T1000 (cell line): ENCODE measurements at regions not wholly inside any gene's neighbourhood (a gene's known extent, or its start where the extent isn't known, plus 50 kb on each side); places are given as distances from the start of the nearest gene placed in this dataset.

Source experiments
- DNase-seq: peaks from one replicate; lab custom pipeline; 2025; ENCODE audit warnings: mixed read lengths; lab: John Stamatoyannopoulos, UW

DNA sequence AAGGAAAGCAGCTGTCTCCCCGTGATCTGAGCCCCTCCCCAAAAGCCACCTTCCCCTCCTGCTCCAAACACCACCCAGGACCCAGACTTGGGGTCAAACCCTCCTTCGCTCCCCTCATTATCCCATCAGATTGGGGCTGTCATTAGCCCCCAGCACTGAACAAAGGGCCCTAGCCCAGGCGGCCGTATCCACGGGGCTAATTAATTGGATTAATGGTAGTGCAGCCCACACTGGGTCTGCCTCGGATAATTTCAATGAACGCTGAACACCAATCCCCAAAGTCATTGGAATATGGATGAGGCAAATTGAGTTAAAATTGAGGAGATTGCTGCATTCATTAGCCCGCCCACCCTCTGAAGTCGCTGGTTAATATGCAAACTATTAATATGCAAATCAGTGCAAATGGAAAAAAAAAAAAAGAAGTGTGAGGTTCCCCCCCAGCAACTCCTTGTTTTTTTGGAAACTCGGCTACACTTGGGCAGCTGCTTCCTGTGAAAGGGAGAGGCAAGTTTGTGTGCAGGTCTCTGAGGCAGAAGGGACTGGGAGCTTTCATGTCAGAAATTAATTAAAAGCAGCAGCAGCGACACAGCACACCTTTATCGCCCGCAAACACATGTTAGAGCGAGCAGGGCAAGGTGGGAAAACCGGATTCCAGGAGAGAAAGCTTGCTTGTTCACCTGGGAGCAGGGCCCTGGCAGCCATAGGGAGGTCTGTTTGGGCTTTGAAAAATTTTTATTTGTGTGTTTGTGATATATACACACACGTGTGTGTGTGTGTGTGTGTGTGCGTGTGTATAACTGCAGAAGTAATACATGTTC is 517.8 kb downstream of the MIAT start:
- no peak for DNase-seq

DNA sequence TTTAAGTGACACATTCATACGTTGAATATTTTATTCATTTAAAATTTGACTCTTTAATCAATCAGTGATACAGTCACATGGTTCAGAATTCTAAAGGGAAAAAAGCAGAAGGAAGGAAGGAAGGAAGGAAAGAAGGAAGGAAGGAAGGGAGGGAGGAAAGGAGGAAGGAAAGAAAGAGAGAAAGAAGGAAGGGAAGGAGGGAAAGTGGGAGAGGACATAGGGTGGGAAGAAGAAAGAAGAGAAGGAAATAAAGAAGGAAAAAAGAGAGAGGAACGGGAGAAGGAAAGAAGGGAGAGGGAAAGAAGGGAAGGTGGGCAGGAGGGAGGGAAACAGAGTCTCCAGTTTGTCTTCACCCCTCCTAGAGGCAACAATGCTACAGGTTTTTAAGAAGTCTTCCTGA is 518.6 kb downstream of the MIAT start:
- no peak for DNase-seq

DNA sequence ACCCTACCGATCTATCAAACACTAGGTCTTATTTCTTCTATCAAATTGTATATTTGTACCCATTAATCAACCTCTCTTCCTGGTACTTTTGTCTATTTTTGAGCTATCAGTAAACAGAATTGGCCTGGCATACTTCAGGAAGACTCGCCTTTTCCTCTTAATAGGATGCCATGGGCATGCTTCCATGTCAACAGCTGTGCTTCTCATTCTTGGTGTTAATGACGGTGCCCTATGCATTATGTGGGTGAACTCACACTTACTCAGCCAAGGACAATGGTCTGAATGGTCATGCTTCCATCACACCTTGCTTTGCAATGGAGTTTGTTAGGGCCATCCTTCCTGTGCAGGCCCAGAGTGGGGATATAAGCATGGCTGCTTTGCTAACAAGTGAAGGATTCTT is 521.8 kb downstream of the MIAT start:
- no peak for DNase-seq

DNA sequence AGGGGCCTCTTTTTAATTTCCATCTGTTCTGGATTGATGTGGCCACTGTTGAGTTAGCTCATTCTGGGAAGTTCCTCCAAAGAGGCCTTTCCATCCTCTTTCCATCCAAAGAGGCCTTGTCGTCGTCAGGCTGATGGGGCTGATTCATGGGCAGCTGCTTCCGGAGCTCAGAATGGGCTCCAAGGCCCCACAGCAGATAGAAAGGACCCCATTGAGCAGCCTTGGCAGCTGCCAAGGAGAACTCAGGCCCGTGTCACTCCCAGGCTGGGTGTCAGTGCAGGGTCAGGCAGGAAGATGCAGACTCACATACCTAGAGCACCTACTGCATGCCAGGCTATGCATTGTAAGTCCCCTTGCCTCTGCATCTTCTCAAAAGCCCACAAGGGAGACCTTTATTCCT is 524.1 kb downstream of the MIAT start:
- no peak for DNase-seq

DNA sequence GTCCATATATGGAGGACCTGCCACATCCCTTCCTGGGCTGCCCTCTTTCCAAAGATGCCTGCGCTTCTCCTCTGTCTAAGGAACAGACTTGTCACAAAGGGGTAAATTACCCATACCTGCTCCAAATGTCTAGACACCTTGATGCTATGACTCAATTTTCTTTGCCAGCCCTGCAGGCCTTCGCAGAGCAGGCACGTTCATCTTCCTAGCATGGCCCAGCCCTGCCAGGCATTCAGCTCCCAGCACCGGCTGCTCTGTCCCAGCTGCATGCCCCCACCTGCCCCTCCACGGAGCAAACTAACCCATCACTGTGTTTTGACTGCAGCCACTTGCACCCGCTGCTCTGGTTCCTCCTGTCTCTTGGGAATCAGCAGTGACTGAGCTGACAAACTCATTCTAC is 526.1 kb downstream of the MIAT start:
- no peak for DNase-seq

DNA sequence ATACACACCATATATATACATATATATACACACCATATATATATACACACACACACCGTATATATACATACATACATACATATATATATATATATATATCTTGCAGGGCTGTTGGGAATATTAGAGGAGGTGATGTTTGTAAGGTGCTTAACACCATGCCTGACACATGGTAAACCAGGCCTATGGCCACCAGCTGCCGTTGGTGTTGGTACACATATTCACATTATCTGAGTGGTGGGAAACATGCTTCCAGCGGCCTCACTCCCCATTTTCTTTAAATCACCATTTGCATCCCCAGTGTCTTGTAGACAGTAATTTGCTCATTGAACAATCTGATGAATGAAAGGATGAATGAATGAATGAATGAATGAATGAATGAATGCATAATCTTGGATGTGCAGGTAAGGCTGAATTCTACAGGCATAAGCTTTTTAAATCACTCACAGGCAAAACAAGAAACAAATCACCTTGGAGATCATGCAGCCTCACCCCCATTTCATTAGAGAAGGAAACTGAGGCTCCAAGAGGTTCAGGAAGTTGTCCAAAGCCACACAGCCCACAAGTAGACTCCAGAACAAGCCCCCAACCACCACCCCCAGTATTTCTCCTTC is 527.8 kb downstream of the MIAT start:
- no peak for DNase-seq

DNA sequence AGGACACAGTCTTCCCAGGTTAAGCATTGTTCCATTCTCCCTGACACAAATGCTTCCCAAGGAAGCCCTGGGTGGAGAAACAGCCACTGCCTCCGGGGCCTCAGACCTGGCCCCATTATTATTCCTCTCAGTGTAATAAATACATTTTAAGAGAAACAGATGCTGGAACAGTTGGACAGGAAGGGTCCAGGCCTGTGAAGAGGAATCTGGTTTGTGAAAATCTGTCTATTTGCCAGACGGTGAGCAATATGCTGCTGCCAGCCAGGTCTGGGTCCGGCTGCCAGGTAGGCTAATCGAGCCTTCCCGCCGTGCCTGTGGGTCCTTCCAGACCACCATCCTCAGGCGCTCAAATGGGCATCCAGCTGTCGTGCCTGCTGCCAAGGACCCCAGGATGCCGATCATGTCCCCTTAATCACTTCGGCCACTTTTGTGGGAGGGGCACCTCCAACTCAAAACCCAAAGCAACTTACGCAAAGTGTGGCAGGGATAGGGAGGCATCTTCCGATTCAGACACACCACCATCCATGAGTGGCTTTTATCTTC is 528.4 kb downstream of the MIAT start:
- no peak for DNase-seq

DNA sequence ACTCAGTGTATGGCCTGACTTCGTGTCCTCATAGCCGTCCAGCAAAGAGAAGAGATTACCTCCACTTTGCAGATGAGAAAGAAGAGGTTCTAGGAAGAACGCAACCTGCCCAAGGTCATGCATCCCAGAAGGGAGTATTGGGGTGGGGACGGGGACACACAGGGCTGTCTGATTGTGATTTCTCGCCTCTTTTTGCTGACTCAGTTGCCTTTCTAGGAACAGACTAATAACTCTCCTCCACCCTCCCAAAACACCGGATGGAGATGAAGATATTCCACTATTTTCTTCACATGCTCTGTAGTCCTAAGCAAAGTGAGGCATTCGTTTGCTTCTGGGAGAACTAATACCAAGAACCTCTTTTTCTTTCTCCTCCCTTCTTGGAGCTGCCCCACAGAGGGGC is 529.3 kb downstream of the MIAT start:
- no peak for DNase-seq

DNA sequence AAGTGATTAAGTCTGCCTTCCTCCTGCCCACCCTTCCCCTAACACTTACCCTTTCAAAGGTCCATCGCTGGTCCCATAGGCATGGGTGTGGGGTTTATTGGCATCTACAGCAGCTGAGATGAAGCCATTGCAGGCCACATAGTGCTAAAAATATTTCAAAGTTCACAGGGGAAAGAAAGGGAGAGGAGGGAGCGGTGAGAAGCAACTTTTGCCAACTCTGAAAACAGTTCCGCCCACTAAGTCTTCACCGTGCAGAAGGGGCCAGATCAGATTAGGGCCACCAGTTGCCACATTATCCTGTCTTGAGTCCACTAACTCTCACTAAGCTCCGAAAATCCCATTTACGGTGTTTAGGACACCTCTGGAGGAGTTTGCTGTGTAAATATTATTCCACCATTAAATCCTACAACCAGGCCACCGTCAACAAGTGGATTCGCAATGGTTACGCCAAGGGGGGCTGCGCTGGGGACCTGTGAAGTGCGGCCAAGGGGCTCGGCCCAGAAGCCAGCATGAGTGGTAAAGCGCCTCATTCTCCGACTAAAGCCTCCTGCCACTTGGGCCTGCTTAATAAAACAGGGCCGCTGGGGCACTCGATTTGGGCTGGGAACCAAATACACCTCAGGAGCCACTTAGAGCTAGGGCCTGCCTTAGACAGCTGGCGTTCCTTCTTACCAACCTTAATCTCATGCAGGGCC is 534.9 kb downstream of the MIAT start:
- no peak for DNase-seq

DNA sequence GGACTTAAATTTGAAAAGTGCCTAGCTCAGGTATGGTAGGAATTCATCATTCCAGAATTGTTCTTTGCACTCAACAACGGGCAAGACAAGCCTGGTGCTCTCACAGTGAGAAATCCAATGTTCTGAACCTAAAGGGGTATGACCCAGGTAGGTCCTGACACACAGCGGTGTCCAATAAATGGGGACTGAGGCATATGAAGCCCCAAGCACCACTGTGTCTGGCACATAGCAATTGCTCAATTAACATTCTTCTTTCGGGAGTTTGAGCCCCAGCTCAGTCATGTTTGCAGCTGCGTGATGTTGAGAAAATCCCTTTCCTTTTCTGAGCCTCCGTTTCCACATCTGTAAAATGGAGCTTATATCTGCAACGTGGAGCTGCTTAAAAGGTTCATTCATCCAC is 535.8 kb downstream of the MIAT start:
- no peak for DNase-seq

DNA sequence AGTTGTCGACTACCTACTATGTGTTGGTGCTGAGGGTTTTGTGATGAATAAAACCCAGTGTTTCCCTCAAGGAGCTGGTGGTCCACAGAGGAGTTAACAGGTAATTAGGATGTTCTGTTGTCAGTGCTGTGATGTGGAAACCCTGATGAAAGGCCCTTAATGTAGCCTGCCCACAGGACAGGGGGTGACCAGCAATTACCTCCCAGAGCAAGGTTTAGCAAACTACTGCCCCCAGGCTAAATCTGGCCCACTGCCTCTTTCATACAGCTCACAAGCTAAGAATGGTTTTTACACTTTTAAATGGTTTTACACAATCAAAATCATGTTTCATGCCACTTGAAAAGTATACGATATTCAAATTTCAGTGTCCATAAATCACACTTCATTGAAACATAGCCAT is 536.2 kb downstream of the MIAT start:
- no peak for DNase-seq

DNA sequence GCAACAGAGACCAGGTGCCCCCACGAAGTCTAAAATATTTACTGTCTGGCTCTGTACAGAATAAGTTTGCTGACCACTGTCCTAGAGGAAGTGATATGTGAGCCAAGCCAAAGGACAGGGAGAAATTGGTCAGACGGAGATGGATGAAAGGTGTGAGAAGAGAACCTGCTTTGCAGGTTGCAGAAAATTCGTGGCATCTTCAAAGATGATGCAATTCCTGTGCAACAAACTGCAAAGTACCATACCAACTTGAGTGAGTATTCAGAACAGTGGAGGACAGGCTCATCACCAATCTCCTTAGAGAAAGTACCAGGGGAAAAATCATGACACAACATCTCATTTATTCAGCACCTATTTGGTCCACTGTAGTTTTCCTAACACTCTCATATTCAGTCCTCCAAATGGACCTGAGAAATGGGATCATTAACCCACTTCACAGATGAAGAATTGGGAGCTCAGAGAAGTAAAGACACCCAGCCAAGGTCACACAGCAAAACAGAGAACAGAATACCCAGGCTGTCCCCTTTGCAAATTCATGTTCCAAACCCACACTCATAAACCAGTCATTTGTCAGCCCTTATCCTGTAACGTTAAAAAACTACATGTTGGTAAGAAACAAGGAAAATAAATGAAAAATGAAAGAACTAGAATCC is 536.8 kb downstream of the MIAT start:
- no peak for DNase-seq

DNA sequence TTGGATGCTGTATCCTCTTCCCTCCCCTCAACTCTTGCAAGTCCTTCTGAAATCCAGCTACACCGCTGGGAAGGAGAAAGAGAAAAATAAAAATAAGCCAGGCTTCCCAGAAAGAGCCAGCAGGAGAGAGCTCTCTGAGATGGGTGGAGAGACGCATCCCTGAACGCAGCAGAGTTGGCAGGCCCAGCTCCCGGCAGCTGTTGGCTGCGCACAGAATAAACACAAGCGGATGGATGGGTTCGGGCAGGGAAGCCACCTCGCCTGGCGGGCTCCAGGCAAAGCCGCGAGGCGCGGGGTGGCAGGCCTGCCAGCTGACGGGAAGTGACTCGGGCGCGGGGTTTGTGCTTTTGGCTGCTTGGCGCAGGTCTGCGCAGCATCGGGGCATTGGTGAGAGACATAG is 537.7 kb downstream of the MIAT start:
- no peak for DNase-seq

DNA sequence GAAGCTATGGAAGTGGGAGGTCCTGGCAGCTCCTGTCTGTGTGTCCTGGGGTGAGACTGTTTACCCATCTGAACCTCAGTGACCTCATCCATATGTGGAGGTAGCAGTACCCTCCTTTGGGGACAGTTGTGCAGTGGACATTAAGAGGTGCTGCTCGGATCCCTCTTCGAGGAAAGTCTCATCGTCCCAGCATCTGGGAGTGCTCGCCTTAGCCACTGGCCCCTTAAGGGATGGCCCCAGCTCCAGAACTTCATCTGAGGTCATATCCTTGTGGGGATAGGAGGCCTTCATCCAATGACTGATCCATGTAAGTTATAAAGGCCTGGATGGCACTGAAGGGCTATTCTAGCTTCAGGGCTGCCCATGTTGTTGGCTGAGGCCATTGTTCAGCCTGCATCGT is 538.1 kb downstream of the MIAT start:
- no peak for DNase-seq

DNA sequence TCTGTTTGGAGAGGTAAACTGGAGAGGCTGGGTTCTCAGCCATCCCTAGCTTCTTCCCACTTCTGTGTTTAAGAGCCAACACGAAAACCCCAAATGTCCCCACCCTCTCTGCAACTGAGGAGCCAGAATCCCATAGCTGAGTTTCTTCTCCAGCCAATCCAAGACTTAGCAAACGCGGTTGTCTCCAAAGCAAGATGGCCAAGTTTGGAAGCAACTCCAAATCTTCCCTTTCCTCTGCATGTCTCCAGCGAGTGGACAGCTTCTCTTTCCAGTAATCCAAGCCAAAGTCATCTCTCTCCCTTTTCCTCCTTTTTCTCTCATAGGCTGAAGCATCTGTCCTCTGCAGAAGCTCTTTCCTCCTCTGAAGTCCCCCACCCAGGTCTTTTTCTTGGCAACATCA is 539.2 kb downstream of the MIAT start:
- DNase-seq = no peak

DNA sequence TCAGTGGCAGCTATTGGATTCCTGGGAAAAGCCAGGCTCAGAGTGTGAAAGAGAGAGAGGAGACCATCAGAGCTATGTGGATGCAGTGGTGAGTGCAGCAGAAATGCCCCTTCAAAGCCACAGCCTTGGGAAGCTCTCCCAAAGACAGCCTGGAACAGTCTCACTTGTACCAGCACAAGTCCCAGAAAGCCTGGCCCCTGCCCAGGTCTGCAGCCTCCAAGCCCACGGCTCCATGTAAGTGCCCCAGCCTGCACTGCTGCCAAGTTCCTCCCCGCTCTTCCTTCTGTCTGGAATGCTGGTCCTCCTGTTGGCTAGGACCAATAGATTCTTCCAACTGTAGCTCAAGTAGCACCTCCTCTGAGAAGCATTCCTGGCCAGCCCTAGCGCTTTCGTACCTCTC is 539.7 kb downstream of the MIAT start:
- DNase-seq = no peak

DNA sequence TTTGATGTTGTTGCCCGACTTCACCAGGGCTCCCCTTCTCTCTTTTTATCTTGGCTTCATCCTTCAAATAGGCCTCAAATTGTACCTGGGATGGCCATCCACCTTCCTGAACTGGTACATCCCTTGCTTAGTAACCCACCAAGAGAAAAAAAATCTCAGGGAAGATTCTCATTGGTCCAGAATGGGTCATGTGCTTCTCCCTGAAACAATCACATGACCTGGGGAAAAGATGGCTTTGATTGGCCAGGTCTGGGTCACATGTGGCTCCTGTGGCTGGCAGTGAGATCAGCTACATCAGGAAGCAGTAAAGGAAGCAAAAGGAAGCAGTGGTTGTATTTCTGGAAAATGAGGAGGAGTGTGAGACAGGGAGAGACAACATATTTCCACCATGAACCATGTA is 540.2 kb downstream of the MIAT start:
- no peak for DNase-seq

DNA sequence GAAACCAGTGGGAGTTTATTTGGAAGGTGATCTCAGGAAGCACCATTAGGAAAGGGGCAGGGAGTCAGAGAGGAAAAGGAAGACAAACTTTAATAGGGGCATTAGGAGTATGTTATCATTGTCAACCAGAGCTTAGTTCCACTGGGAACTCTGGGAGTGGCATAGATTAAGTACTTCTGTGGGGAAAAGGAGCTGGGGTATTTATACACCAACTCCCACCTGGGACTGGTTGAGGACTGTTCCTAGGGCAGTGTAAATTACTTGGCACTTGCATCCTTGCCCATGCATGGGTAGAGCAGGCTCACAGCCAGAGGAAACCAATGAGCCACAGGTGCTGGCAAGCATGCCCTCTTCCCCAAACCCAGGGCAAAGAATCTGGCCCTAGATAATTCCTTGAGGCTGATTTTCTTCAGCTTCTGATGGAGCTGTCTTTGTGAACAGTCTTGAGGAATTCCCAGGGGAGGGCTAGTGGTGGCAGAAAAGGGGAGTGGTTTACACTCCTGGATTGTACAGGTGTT is 541.2 kb downstream of the MIAT start:
- DNase-seq = no peak

DNA sequence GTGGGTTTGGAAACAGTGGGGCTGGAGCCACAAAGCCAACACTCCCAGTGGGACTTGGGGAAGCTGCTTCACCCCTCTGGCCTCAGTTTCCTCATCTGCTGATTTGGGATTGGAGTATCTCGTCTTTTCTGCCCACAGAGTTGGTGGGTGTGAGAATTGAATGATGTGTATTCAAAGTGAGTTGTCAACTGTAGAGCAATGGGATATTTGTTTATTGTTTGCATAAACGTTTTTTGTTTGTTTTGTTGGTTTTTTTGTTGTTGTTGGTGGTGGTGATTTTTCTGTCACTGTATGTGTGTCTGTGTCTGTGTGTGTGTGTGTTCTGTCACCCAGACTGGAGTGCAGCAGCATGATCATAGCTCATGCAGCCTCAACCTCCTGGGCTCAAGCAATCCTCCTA is 542.0 kb downstream of the MIAT start:
- DNase-seq = no peak

DNA sequence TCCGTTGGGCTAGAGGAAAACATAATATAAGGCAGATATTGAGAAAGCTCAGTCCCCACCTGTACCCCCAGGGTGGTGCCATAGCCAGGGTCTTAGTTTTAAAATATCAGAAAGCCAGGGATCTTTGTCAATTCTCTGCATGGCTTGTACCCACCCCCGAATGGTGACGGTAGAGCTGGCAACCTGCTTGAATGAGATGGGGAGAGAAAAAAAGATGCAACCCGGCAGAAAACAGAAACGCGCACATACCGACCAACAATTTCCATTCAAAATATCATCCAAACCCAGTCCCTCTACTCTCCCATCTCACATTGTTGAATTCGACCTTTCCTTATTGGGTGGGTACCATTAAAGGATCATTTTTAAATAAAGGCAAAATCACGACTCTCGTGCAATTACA is 543.9 kb downstream of the MIAT start:
- no peak for DNase-seq

DNA sequence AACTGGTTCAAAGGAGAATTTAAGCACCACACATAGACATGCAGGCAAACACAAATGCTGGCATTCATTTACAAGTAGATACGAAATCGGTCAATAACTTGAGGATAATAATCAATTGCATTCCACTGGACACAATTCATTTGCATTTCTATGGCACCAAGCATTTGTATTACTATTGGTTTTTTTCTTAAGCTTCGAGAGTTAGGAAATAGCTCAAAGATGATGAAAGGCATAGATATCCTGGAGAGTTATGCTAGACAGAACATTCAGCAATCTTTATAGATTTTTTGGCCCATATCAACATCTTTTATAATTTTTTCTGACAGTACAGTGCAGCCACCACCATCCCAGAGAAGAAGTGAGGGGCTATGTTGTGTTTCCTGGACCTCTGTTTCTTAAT is 544.4 kb downstream of the MIAT start:
- no peak for DNase-seq

DNA sequence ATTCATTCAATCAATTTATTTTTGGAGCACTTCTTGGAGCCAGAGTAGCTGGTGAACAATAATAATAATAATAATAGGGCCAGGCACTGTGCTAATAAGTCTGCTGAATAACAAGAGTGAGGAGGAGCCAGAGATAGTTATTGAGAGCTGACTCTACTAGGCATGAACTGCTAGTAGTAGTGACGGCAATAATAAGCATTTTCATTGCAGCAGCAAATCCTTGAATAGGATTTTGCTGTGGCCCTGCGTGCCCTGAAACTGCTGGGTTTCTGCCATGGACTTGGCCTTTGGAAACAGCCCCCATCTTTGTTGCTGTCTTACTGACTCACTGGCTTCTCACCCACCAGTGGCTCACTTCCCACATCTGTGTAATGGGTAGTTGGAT is 545.9 kb downstream of the MIAT start:
- DNase-seq = no peak
